ENCODE measurements at regions not wholly inside any gene's neighbourhood (a gene's known extent, or its start where the extent isn't known, plus 50 kb on each side); places are given as distances from the start of the nearest gene placed in this dataset.
"Not testable (repeated sequence)": the region's sequence is repeated elsewhere in the genome, so short reads cannot be mapped to it uniquely, and the experiment has no call there.

- H3K4me3 ChIP-seq: no peak overlapping the region
- TF ChIP-seq POLR2A (IDR thresholded peaks at IDR 0.05): no peak
- TF ChIP-seq, protein P1, sequence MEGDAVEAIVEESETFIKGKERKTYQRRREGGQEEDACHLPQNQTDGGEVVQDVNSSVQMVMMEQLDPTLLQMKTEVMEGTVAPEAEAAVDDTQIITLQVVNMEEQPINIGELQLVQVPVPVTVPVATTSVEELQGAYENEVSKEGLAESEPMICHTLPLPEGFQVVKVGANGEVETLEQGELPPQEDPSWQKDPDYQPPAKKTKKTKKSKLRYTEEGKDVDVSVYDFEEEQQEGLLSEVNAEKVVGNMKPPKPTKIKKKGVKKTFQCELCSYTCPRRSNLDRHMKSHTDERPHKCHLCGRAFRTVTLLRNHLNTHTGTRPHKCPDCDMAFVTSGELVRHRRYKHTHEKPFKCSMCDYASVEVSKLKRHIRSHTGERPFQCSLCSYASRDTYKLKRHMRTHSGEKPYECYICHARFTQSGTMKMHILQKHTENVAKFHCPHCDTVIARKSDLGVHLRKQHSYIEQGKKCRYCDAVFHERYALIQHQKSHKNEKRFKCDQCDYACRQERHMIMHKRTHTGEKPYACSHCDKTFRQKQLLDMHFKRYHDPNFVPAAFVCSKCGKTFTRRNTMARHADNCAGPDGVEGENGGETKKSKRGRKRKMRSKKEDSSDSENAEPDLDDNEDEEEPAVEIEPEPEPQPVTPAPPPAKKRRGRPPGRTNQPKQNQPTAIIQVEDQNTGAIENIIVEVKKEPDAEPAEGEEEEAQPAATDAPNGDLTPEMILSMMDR (IDR thresholded peaks at IDR 0.05): no peak
- H3K9me3 ChIP-seq: no peaks in the 10 kb centered on the region
- no peak for DNase-seq
- no peak for ATAC-seq
- no peaks in the 10 kb centered on the region for H3K27me3 ChIP-seq
- 55% methylated on average over 11 of the region's 12 CpGs for WGBS (ENCODE audit: insufficient coverage, low coverage, low lambda C conversion rate, missing lambda C conversion rate)
- intact Hi-C loops (cut with DNase I): no loop called here
- H3K27ac ChIP-seq: no peak overlapping the region
- no peaks in the 10 kb centered on the region for H3K36me3 ChIP-seq
- no peaks in the 10 kb centered on the region for H3K4me1 ChIP-seq
Observed at GRCh38 chrX:821327-822107, 190.9 kb downstream of the SHOX start.

- ATAC-seq: no peak
- Histone ChIP-seq H3K4me3 (no peak overlapping the region), H3K27me3 (no peaks in the 10 kb centered on the region), H3K27ac (no peak overlapping the region), H3K4me1 (no peaks in the 10 kb centered on the region), H3K36me3 (no peaks in the 10 kb centered on the region), H3K9me3 (no peaks in the 10 kb centered on the region)
- DNase-seq: no peak
- intact Hi-C loops (cut with DNase I): no loop called here
- WGBS (ENCODE audit: insufficient coverage, low coverage, low lambda C conversion rate, missing lambda C conversion rate): 85% methylated on average over 13 of the region's 15 CpGs
- TF ChIP-seq POLR2A (IDR thresholded peaks at IDR 0.05): no peak
- TF ChIP-seq, protein P1 (IDR thresholded peaks at IDR 0.05): no peak
Observed at GRCh38 chrX:819684-820083, 189.1 kb downstream of the SHOX start.

GRCh38 chrX:817759-818300 is 187.2 kb downstream of the SHOX start:
- WGBS (ENCODE audit: insufficient coverage, low coverage, low lambda C conversion rate, missing lambda C conversion rate): 88% methylated on average over 9 of the region's 9 CpGs
- H3K36me3 ChIP-seq: no peaks in the 10 kb centered on the region
- TF ChIP-seq, protein P1 (IDR thresholded peaks at IDR 0.05): no peak
- no peak for TF ChIP-seq POLR2A (IDR thresholded peaks at IDR 0.05)
- H3K4me1 ChIP-seq: no peaks in the 10 kb centered on the region
- ATAC-seq (no peak), DNase-seq (no peak)
- intact Hi-C loops (cut with DNase I): no loop called here
- no peaks in the 10 kb centered on the region for H3K27me3 ChIP-seq
- no peak overlapping the region for H3K27ac ChIP-seq
- no peaks in the 10 kb centered on the region for H3K9me3 ChIP-seq
- no peak overlapping the region for H3K4me3 ChIP-seq

DNA sequence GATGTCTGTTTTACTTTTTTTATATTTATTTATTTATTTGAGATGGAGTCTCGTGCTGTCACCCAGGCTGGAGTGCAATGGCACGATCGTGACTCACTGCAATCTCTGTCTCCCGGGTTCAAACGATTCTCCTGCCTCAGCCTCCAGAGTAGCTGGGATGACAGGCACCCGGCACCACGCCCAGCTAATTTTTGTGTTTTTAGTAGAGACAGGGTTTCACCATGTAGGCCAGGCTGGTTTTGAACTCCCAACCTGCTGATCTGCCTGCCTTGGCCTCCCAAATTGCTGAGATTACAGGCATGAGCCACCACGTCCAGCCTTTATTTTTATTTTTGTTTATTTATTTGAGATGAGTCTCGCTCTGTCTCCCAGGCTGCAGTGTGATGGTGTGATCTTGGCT is 186.6 kb downstream of the SHOX start:
- H3K9me3 ChIP-seq; intact Hi-C loops (cut with DNase I); H3K4me1 ChIP-seq; H3K4me3 ChIP-seq; ATAC-seq; DNase-seq; H3K36me3 ChIP-seq; H3K27ac ChIP-seq; H3K27me3 ChIP-seq: not testable (repeated sequence)
- 79% methylated on average over 7 of the region's 9 CpGs for WGBS (ENCODE audit: insufficient coverage, low coverage, low lambda C conversion rate, missing lambda C conversion rate)

GRCh38 chrX:816411-816810 is 185.8 kb downstream of the SHOX start:
- intact Hi-C loops (cut with DNase I): no loop called here
- ATAC-seq (no peak), DNase-seq (no peak)
- TF ChIP-seq, protein P1 (IDR thresholded peaks at IDR 0.05): no peak
- TF ChIP-seq POLR2A (IDR thresholded peaks at IDR 0.05): no peak
- Histone ChIP-seq H3K27ac (no peak overlapping the region), H3K4me3 (no peak overlapping the region), H3K27me3 (no peaks in the 10 kb centered on the region), H3K4me1 (no peaks in the 10 kb centered on the region), H3K9me3 (no peaks in the 10 kb centered on the region), H3K36me3 (no peaks in the 10 kb centered on the region)
- 94% methylated on average over 4 of the region's 14 CpGs for whole genome bisulfite sequencing (ENCODE audit: insufficient coverage, low coverage, low lambda C conversion rate, missing lambda C conversion rate)
